ENCODE measurements at regions not wholly inside any gene's neighbourhood (a gene's known extent, or its start where the extent isn't known, plus 50 kb on each side); places are given as distances from the start of the nearest gene placed in this dataset.

GRCh38 chr1:218990019-218990418 lies 183.7 kb upstream of the LYPLAL1 start:
- no peak for DNase-seq (ENCODE audit: low read depth)

GRCh38 chr1:218991089-218991488 lies 182.6 kb upstream of the LYPLAL1 start:
- no peak for DNase-seq (ENCODE audit: low read depth)

GRCh38 chr1:218994615-218995014 lies 179.1 kb upstream of the LYPLAL1 start:
- DNase-seq (ENCODE audit: low read depth): no peak

GRCh38 chr1:218995091-218995665 lies 178.5 kb upstream of the LYPLAL1 start:
- no peak for DNase-seq (ENCODE audit: low read depth)

- no peak for DNase-seq (ENCODE audit: low read depth)
Observed at GRCh38 chr1:218996362-218996761, 177.3 kb upstream of the LYPLAL1 start.

GRCh38 chr1:219000005-219000404 lies 173.7 kb upstream of the LYPLAL1 start:
- no peak for DNase-seq (ENCODE audit: low read depth)

GRCh38 chr1:219000631-219001030 lies 173.0 kb upstream of the LYPLAL1 start:
- no peak for DNase-seq (ENCODE audit: low read depth)

GRCh38 chr1:219010720-219011119 lies 163.0 kb upstream of the LYPLAL1 start:
- no peak for DNase-seq (ENCODE audit: low read depth)

- no peak for DNase-seq (ENCODE audit: low read depth)
Observed at GRCh38 chr1:219020386-219020785, 153.3 kb upstream of the LYPLAL1 start.

- no peak for DNase-seq (ENCODE audit: low read depth)
Observed at GRCh38 chr1:219020846-219021245, 152.8 kb upstream of the LYPLAL1 start.

GRCh38 chr1:219027146-219027673 lies 146.5 kb upstream of the LYPLAL1 start:
- peak; percentile 7 for DNase-seq (ENCODE audit: low read depth)

GRCh38 chr1:219031809-219032208 lies 141.9 kb upstream of the LYPLAL1 start:
- no peak for DNase-seq (ENCODE audit: low read depth)

GRCh38 chr1:219038398-219038797 lies 135.3 kb upstream of the LYPLAL1 start:
- no peak for DNase-seq (ENCODE audit: low read depth)

GRCh38 chr1:219039017-219039681 lies 134.5 kb upstream of the LYPLAL1 start:
- no peak for DNase-seq (ENCODE audit: low read depth)

GRCh38 chr1:219039682-219040154 lies 134.0 kb upstream of the LYPLAL1 start:
- DNase-seq (ENCODE audit: low read depth): no peak

- no peak for DNase-seq (ENCODE audit: low read depth)
Observed at GRCh38 chr1:219040291-219040690, 133.4 kb upstream of the LYPLAL1 start.

GRCh38 chr1:219041141-219041540 lies 132.5 kb upstream of the LYPLAL1 start:
- peak; percentile 25 for DNase-seq (ENCODE audit: low read depth)

GRCh38 chr1:219041818-219042217 lies 131.9 kb upstream of the LYPLAL1 start:
- no peak for DNase-seq (ENCODE audit: low read depth)

- no peak for DNase-seq (ENCODE audit: low read depth)
Observed at GRCh38 chr1:219042769-219043168, 130.9 kb upstream of the LYPLAL1 start.

GRCh38 chr1:219045246-219045645 lies 128.4 kb upstream of the LYPLAL1 start:
- DNase-seq (ENCODE audit: low read depth): no peak

GRCh38 chr1:219049501-219049900 lies 124.2 kb upstream of the LYPLAL1 start:
- no peak for DNase-seq (ENCODE audit: low read depth)

- DNase-seq (ENCODE audit: low read depth): no peak
Observed at GRCh38 chr1:219050086-219050821, 123.4 kb upstream of the LYPLAL1 start.

- DNase-seq (ENCODE audit: low read depth): no peak
Observed at GRCh38 chr1:219050822-219051125, 122.9 kb upstream of the LYPLAL1 start.
